ENCODE measurements at regions not wholly inside any gene's neighbourhood (a gene's known extent, or its start where the extent isn't known, plus 50 kb on each side); places are given as distances from the start of the nearest gene placed in this dataset.

DNA sequence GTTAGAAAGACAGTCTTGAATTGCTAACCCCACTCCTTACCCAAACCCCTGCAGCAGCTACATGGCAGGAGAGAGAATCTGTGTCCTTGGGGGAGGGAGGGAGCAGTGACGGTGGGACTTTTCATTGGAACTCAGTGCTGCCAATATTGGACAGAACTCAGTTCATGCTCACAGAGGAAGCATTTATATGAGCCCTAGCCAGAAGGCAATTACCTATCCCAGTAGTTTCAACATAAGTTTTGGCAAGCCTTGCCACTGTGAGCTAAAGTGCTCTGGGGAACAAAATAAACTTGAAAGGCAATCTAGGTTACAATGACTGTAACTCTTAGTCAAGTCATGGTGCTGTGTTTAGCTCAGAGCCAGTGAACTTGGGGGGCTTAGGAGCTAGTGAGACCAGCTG lies 1013.4 kb upstream of the COX7C start:
- FAIRE-seq (no peak), DNase-seq (ENCODE audit: extremely low read depth in 1 of 4, low spot score in 3 of 4) (no peak), ATAC-seq (no peak)
- no peak overlapping the region for H3K4me3 ChIP-seq
- intact Hi-C loops (cut with micrococcal nuclease), result no loop called here
- H3K9me1 ChIP-seq (ENCODE audit: control insufficient read depth, insufficient read depth, low read length), result no peaks in the 10 kb centered on the region
- ChIA-PET POLR2A (no interaction called here), CTCF (ENCODE audit: low intra/inter-chr PET ratio) (no interaction called here)
- BruUV-seq (replicated peaks), result no TSS peak
- WGBS (ENCODE audit: insufficient coverage, low coverage, missing lambda C conversion rate), result no CpG with 5 or more reads among the region's 1 CpG
- no peaks in the 10 kb centered on the region for H3K4me1 ChIP-seq (replicated peaks in 1 of 2; ENCODE audit: control insufficient read depth in 2 of 2, insufficient read depth in 2 of 2, low read length in 2 of 2)
- H3K4me2 ChIP-seq (ENCODE audit: insufficient read depth, low read length), result no peak overlapping the region
- H3K27me3 ChIP-seq (ENCODE audit: control insufficient read depth in 2 of 2, insufficient read depth in 2 of 2, low read length in 2 of 2), result no peaks in the 10 kb centered on the region
- no peaks in the 10 kb centered on the region for H3K36me3 ChIP-seq (ENCODE audit: control insufficient read depth, insufficient read depth, low read length)
- H3K27ac ChIP-seq (ENCODE audit: extremely low read depth, low read depth, low read length), result no peak overlapping the region
- TF ChIP-seq KDM4B (IDR thresholded peaks at IDR 0.05; ENCODE audit: borderline replicate concordance in 2 of 2, low read depth in 1 of 2) (no peak), ZNF717 (CRISPR knock-in tag; IDR thresholded peaks at IDR 0.05) (no peak), GATAD2A (IDR thresholded peaks at IDR 0.05) (no peak)
- TF ChIP-seq, protein P1, sequence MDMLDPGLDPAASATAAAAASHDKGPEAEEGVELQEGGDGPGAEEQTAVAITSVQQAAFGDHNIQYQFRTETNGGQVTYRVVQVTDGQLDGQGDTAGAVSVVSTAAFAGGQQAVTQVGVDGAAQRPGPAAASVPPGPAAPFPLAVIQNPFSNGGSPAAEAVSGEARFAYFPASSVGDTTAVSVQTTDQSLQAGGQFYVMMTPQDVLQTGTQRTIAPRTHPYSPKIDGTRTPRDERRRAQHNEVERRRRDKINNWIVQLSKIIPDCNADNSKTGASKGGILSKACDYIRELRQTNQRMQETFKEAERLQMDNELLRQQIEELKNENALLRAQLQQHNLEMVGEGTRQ (CRISPR knock-in tag; IDR thresholded peaks at IDR 0.05), result no peak
- no peaks in the 10 kb centered on the region for H3K79me2 ChIP-seq (ENCODE audit: control insufficient read depth, insufficient read depth, low read length)
- no peaks in the 10 kb centered on the region for H4K20me1 ChIP-seq (replicated peaks; ENCODE audit: control insufficient read depth, insufficient read depth, low read length)
- in situ Hi-C loops (cut with MboI), result no loop called here
- no peaks in the 10 kb centered on the region for H3K9me3 ChIP-seq (replicated peaks; ENCODE audit: control insufficient read depth, insufficient read depth, low read depth, low read length)
- H3K9ac ChIP-seq (ENCODE audit: insufficient read depth in 1 of 2, low read depth in 2 of 2, low read length in 2 of 2), result no peak overlapping the region
- no peak overlapping the region for H2AFZ ChIP-seq (ENCODE audit: low read depth, low read length)

DNA sequence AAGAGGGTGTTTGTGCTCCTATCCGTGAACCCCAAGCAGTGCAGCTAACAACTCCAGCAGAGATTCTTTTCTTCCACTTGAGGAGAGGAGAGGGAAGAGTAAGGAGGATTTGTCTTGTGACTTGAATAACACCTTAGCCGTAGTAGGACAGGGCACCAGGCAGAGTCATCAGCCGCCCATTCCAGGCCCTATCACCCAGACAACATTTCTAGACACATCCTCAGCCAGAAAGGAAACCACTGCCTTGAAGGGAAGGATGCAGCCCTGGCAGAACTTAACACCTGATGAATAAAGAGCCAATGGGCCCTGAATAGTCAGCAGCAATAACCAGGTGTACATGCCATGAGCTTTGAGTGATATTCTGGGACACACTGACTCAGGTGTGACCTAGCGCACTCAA lies 1013.0 kb upstream of the COX7C start:
- Histone ChIP-seq H3K27me3 (ENCODE audit: control insufficient read depth in 2 of 2, insufficient read depth in 2 of 2, low read length in 2 of 2) (no peaks in the 10 kb centered on the region), H3K4me2 (ENCODE audit: insufficient read depth, low read length) (no peak overlapping the region), H3K9ac (ENCODE audit: insufficient read depth in 1 of 2, low read depth in 2 of 2, low read length in 2 of 2) (no peak overlapping the region), H3K4me3 (no peak overlapping the region), H3K9me3 (replicated peaks; ENCODE audit: control insufficient read depth, insufficient read depth, low read depth, low read length) (no peaks in the 10 kb centered on the region), H3K36me3 (ENCODE audit: control insufficient read depth, insufficient read depth, low read length) (no peaks in the 10 kb centered on the region), H3K79me2 (ENCODE audit: control insufficient read depth, insufficient read depth, low read length) (no peaks in the 10 kb centered on the region), H3K4me1 (replicated peaks in 1 of 2; ENCODE audit: control insufficient read depth in 2 of 2, insufficient read depth in 2 of 2, low read length in 2 of 2) (no peaks in the 10 kb centered on the region), H2AFZ (ENCODE audit: low read depth, low read length) (no peak overlapping the region), H3K27ac (ENCODE audit: extremely low read depth, low read depth, low read length) (no peak overlapping the region), H3K9me1 (ENCODE audit: control insufficient read depth, insufficient read depth, low read length) (no peaks in the 10 kb centered on the region), H4K20me1 (replicated peaks; ENCODE audit: control insufficient read depth, insufficient read depth, low read length) (no peaks in the 10 kb centered on the region)
- in situ Hi-C loops (cut with MboI), result no loop called here
- POLR2A ChIA-PET, result interaction anchor here (0.9 kb wide), 1 partner anchor 20 kb away, joined by 3 read pairs; no protein-coding TSS in a partner anchor
- FAIRE-seq, result no peak
- TF ChIP-seq CHCHD3 (CRISPR knock-in tag; IDR thresholded peaks at IDR 0.05) (no peak), PURB (CRISPR knock-in tag; IDR thresholded peaks at IDR 0.05; ENCODE audit: low read depth) (no peak), ZNF212 (CRISPR knock-in tag; IDR thresholded peaks at IDR 0.05) (no peak), CHD1 (IDR thresholded peaks at IDR 0.05; ENCODE audit: low read length) (no peak), ZNF717 (CRISPR knock-in tag; IDR thresholded peaks at IDR 0.05) (no peak)
- TF ChIP-seq, protein P2, sequence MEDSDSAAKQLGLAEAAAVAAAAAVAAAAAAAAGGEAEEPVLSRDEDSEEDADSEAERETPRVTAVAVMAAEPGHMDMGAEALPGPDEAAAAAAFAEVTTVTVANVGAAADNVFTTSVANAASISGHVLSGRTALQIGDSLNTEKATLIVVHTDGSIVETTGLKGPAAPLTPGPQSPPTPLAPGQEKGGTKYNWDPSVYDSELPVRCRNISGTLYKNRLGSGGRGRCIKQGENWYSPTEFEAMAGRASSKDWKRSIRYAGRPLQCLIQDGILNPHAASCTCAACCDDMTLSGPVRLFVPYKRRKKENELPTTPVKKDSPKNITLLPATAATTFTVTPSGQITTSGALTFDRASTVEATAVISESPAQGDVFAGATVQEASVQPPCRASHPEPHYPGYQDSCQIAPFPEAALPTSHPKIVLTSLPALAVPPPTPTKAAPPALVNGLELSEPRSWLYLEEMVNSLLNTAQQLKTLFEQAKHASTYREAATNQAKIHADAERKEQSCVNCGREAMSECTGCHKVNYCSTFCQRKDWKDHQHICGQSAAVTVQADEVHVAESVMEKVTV (CRISPR knock-in tag; IDR thresholded peaks at IDR 0.05), result no peak
- TF ChIP-seq, protein P3, sequence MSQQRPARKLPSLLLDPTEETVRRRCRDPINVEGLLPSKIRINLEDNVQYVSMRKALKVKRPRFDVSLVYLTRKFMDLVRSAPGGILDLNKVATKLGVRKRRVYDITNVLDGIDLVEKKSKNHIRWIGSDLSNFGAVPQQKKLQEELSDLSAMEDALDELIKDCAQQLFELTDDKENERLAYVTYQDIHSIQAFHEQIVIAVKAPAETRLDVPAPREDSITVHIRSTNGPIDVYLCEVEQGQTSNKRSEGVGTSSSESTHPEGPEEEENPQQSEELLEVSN (IDR thresholded peaks at IDR 0.05; ENCODE audit: borderline replicate concordance in 1 of 2, extremely low read depth in 1 of 2, insufficient read depth in 1 of 2, insufficient read length in 1 of 2, low read depth in 1 of 2, low read length in 1 of 2, poor library complexity in 1 of 2, severe bottlenecking in 1 of 2), result no peak
- 63% methylated on average over 4 of the region's 4 CpGs for WGBS (ENCODE audit: insufficient coverage, low coverage, missing lambda C conversion rate)
- ATAC-seq, result no peak
- DNase-seq (ENCODE audit: extremely low read depth in 1 of 4, low spot score in 3 of 4), result no peak
- intact Hi-C loops (cut with micrococcal nuclease), result no loop called here
- BruUV-seq (replicated peaks), result no TSS peak
- CTCF ChIA-PET (ENCODE audit: low intra/inter-chr PET ratio), result no interaction called here
